K562 (cell line): ENCODE measurements at regions not wholly inside any gene's neighbourhood (a gene's known extent, or its start where the extent isn't known, plus 50 kb on each side); places are given as distances from the start of the nearest gene placed in this dataset.

Source experiments
- ATAC-seq: fragments of 200-7000 bp; cut with Tn5 transposase; 3 replicates; pipeline ENCODE4 v1.9.1; 2020; ENCODE audit warnings: moderate library complexity
- BruUV-seq: library from RNA; stranded (reverse); fragments of 400-500 nt; replicated peaks from 2 replicates; lab custom pipeline; 2021; lab: Mats Ljungman, UMichigan
- CTCF ChIA-PET: fragments of 300-600 bp; formaldehyde crosslinking; extraction: SDS; loops from one replicate; lab custom pipeline; 2021; ENCODE audit warnings: low intra/inter-chr PET ratio; lab: Yijun Ruan, JAX
- POLR2A ChIA-PET: fragments of 300-600, 350-650 bp; sonication (Branson Sonifier 250); formaldehyde crosslinking; extraction: SDS; loops from one replicate; lab custom pipeline; 2021; ENCODE audit warnings: antibody characterized with exemption, inconsistent platforms; lab: Yijun Ruan, JAX
- DNase-seq, 4 experiments: peaks; one replicate each; pipeline versions ENCODE4 v3.0.0 to v3.0.0-alpha.2; 2011 to 2018; ENCODE audit warnings: low spot score in 3 of 4, mixed read lengths in 3 of 4; ENCODE audit errors: extremely low read depth in 1 of 4
- FAIRE-seq: peaks from 2 replicates; lab custom pipeline; 2011; peaks lifted over from hg19 to GRCh38; lab: Jason Lieb, UNC
- H2AFZ ChIP-seq: 2 replicates; pipeline ENCODE4 v1.6.0; 2011; ENCODE audit warnings: low read depth, low read length, control low read depth, inconsistent platforms
- H3K27ac ChIP-seq: fragments of 200-600 bp; 3 replicates; pipeline ENCODE4 v1.8.0; 2011; ENCODE audit warnings: low read depth, mild to moderate bottlenecking, control low read depth, inconsistent platforms, low read length, moderate library complexity, mixed read lengths; ENCODE audit errors: extremely low read depth
- H3K27me3 ChIP-seq, 2 experiments: fragments of 300-600 bp in 1 of 2; 2 replicates in 1 of 2; 3 replicates in 1 of 2; pipeline versions ENCODE4 v1.6.0 to v1.8.0; 2011; ENCODE audit warnings: inconsistent platforms in 2 of 2, low read length in 2 of 2, mild to moderate bottlenecking in 1 of 2, mixed read lengths in 1 of 2, moderate library complexity in 1 of 2; ENCODE audit not compliant: control insufficient read depth in 2 of 2, insufficient read depth in 2 of 2
- H3K36me3 ChIP-seq: fragments of 300-600 bp; 3 replicates; pipeline ENCODE4 v1.8.0; 2011; ENCODE audit warnings: mild to moderate bottlenecking, low read length, inconsistent platforms; ENCODE audit not compliant: control insufficient read depth, insufficient read depth
- H3K4me1 ChIP-seq, 2 experiments: fragments of 200-600 bp in 1 of 2; replicated peaks in 1 of 2; 2 replicates in 1 of 2; 3 replicates in 1 of 2; pipeline versions ENCODE4 v1.5.1 to v1.8.0; 2011; ENCODE audit warnings: inconsistent platforms in 2 of 2, low read length in 2 of 2, mild to moderate bottlenecking in 1 of 2, mixed read lengths in 1 of 2, moderate library complexity in 1 of 2; ENCODE audit not compliant: control insufficient read depth in 2 of 2, insufficient read depth in 2 of 2
- H3K4me2 ChIP-seq: 2 replicates; pipeline ENCODE4 v1.6.1; 2011; ENCODE audit warnings: low read length, control low read depth, inconsistent platforms, mixed read lengths; ENCODE audit not compliant: insufficient read depth
- H3K4me3 ChIP-seq: fragments of 200-600 bp; sonication (generic), shearing (Covaris generic); 2 replicates; pipeline ENCODE4 v1.5.1; 2016; ENCODE audit warnings: control low read depth, inconsistent platforms
- H3K79me2 ChIP-seq: fragments of 200-600 bp; 3 replicates; pipeline ENCODE4 v1.8.0; 2011; ENCODE audit warnings: low read length, inconsistent platforms; ENCODE audit not compliant: control insufficient read depth, insufficient read depth
- H3K9ac ChIP-seq, 2 experiments: 2 replicates each; pipeline versions ENCODE4 v1.6.0 to v1.6.1; 2011; ENCODE audit warnings: low read depth in 2 of 2, low read length in 2 of 2, control low read depth in 1 of 2, inconsistent platforms in 1 of 2, mild to moderate bottlenecking in 1 of 2, mixed read lengths in 1 of 2; ENCODE audit not compliant: insufficient read depth in 1 of 2
- H3K9me1 ChIP-seq: one replicate; pipeline ENCODE4 v1.6.0; 2011; ENCODE audit warnings: inconsistent platforms, mild to moderate bottlenecking, low read length, moderate library complexity; ENCODE audit not compliant: control insufficient read depth, insufficient read depth
- H3K9me3 ChIP-seq: replicated peaks from 2 replicates; pipeline ENCODE4 v1.5.1; 2011; ENCODE audit warnings: low read depth, low read length, inconsistent platforms; ENCODE audit not compliant: control insufficient read depth, insufficient read depth
- H4K20me1 ChIP-seq: replicated peaks from 2 replicates; pipeline ENCODE4 v1.6.1; 2011; ENCODE audit warnings: low read length, inconsistent platforms, mixed read lengths; ENCODE audit not compliant: control insufficient read depth, insufficient read depth
- GABPB1 ChIP-seq: sonication (generic); formaldehyde crosslinking; IDR thresholded peaks from 2 replicates; pipeline ENCODE4 v1.8.0; 2022; ENCODE audit warnings: mild to moderate bottlenecking, missing genetic modification reagents
- HMG20B ChIP-seq: fragments of 250-450 bp; sonication (Bioruptor Pico); IDR thresholded peaks from 2 replicates; pipeline ENCODE4 v1.5.0; 2021; ENCODE audit warnings: mild to moderate bottlenecking
- HOXB6 ChIP-seq: fragments of 250-450 bp; sonication (Bioruptor Pico); IDR thresholded peaks from 2 replicates; pipeline ENCODE4 v1.5.1; 2022; ENCODE audit warnings: mild to moderate bottlenecking, borderline replicate concordance
- KLF6 ChIP-seq: fragments of 250-450 bp; sonication (Bioruptor Pico); IDR thresholded peaks from 2 replicates; pipeline ENCODE4 v1.4.0; 2020; ENCODE audit warnings: mild to moderate bottlenecking, moderate library complexity, borderline replicate concordance
- LARP7 ChIP-seq: fragments of 450-650 bp; IDR thresholded peaks from 2 replicates; pipeline ENCODE4 v1.6.1; 2016
- TCF3 ChIP-seq: sonication (generic); formaldehyde crosslinking; IDR thresholded peaks from 2 replicates; pipeline ENCODE4 v1.4.0; 2020; ENCODE audit warnings: mild to moderate bottlenecking, missing genetic modification reagents
- TGIF2 ChIP-seq: sonication (generic); formaldehyde crosslinking; IDR thresholded peaks from 2 replicates; pipeline ENCODE4 v1.8.1; 2022; ENCODE audit warnings: mild to moderate bottlenecking, missing genetic modification reagents, moderate library complexity
- TOE1 ChIP-seq, 2 experiments: fragments of 450-650 bp in 1 of 2; sonication (generic) in 1 of 2; formaldehyde crosslinking in 1 of 2; IDR thresholded peaks; 2 replicates each; pipeline versions ENCODE4 v1.7.1 to v1.8.0; 2016 to 2022; ENCODE audit warnings: borderline replicate concordance in 2 of 2, mild to moderate bottlenecking in 2 of 2, antibody characterized with exemption in 1 of 2, inconsistent platforms in 1 of 2, low read depth in 1 of 2, missing genetic modification reagents in 1 of 2, moderate library complexity in 1 of 2
- ZFP36 ChIP-seq: fragments of 150-350 bp; IDR thresholded peaks from 2 replicates; pipeline ENCODE4 v1.6.1; 2018; ENCODE audit warnings: low read length, low read depth; ENCODE audit not compliant: partially characterized antibody
- ZNF282 ChIP-seq: sonication (generic); formaldehyde crosslinking; IDR thresholded peaks from 2 replicates; pipeline ENCODE4 v1.8.1; 2023; ENCODE audit warnings: missing genetic modification reagents
- ZNF431 ChIP-seq: sonication (generic); formaldehyde crosslinking; IDR thresholded peaks from 2 replicates; pipeline ENCODE4 v1.8.0; 2022; ENCODE audit warnings: mild to moderate bottlenecking, missing genetic modification reagents
- ZZZ3 ChIP-seq: fragments of 450-650 bp; IDR thresholded peaks from 2 replicates; pipeline ENCODE4 v1.6.1; 2016; ENCODE audit warnings: antibody characterized with exemption, mild to moderate bottlenecking, moderate library complexity
- WGBS: fragments of 100-300 bp; shearing (Covaris generic); methylation state at CpG from one replicate; pipeline ENCODE4 v1.1.6; 2016; ENCODE audit warnings: low coverage, mixed read lengths; ENCODE audit not compliant: insufficient coverage; ENCODE audit errors: missing lambda C conversion rate; 5-methylcytosine and 5-hydroxymethylcytosine counted together
- in situ Hi-C: fragments of 300-500 bp; cut with MboI; formaldehyde crosslinking; loops from 4 replicates; pipeline ENCODE4 v1.15.0; 2018; ENCODE audit warnings: inconsistent platforms, mixed read lengths
- intact Hi-C: fragments of 100-400 bp; cut with micrococcal nuclease; formaldehyde crosslinking; loops from 2 replicates; pipeline ENCODE4 v1.14.2; 2022
- TF ChIP-seq, protein P1 (sequence below): sonication (generic); formaldehyde crosslinking; IDR thresholded peaks from 2 replicates; pipeline ENCODE4 v1.9.0; 2022; ENCODE audit warnings: mild to moderate bottlenecking, missing genetic modification reagents
- TF ChIP-seq, protein P2 (sequence below): fragments of 250-450 bp; sonication (Bioruptor Pico); IDR thresholded peaks from 2 replicates; pipeline ENCODE4 v1.5.0; 2021; ENCODE audit warnings: mild to moderate bottlenecking, moderate library complexity
- TF ChIP-seq, protein P3 (sequence below): sonication (generic); formaldehyde crosslinking; IDR thresholded peaks from 2 replicates; pipeline ENCODE4 v1.8.1; 2022; ENCODE audit warnings: missing genetic modification reagents
- TF ChIP-seq, protein P4 (sequence below): sonication (generic); formaldehyde crosslinking; IDR thresholded peaks from 2 replicates; pipeline ENCODE4 v1.8.1; 2023; ENCODE audit warnings: mild to moderate bottlenecking, missing genetic modification reagents, moderate library complexity

DNA sequence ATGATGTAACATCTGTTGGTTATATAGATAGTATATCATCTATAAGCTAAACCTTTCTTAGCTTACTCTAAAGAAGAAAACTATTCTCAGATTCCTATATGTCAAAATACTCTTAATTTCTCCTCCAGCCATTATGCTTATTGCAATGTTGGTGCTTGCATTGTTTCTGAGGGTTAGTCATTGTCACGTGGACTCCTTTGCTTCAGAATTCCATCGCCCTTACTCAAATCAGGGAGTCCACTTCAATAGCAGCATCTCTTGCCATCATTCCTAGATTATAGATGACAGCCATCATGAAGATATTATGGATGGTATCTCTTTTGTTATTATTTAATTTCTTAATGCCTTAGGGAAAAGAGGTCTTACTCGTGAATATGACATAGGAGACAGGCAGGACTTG, 776.1 kb downstream of the TENT5A start (continued):
- TF ChIP-seq, protein P1, sequence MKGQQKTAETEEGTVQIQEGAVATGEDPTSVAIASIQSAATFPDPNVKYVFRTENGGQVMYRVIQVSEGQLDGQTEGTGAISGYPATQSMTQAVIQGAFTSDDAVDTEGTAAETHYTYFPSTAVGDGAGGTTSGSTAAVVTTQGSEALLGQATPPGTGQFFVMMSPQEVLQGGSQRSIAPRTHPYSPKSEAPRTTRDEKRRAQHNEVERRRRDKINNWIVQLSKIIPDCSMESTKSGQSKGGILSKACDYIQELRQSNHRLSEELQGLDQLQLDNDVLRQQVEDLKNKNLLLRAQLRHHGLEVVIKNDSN: no peak
- TF ChIP-seq GABPB1 (CRISPR knock-in tag) (no peak), ZNF431 (CRISPR knock-in tag) (no peak), ZNF282 (CRISPR knock-in tag) (no peak)
- TF ChIP-seq, protein P2, sequence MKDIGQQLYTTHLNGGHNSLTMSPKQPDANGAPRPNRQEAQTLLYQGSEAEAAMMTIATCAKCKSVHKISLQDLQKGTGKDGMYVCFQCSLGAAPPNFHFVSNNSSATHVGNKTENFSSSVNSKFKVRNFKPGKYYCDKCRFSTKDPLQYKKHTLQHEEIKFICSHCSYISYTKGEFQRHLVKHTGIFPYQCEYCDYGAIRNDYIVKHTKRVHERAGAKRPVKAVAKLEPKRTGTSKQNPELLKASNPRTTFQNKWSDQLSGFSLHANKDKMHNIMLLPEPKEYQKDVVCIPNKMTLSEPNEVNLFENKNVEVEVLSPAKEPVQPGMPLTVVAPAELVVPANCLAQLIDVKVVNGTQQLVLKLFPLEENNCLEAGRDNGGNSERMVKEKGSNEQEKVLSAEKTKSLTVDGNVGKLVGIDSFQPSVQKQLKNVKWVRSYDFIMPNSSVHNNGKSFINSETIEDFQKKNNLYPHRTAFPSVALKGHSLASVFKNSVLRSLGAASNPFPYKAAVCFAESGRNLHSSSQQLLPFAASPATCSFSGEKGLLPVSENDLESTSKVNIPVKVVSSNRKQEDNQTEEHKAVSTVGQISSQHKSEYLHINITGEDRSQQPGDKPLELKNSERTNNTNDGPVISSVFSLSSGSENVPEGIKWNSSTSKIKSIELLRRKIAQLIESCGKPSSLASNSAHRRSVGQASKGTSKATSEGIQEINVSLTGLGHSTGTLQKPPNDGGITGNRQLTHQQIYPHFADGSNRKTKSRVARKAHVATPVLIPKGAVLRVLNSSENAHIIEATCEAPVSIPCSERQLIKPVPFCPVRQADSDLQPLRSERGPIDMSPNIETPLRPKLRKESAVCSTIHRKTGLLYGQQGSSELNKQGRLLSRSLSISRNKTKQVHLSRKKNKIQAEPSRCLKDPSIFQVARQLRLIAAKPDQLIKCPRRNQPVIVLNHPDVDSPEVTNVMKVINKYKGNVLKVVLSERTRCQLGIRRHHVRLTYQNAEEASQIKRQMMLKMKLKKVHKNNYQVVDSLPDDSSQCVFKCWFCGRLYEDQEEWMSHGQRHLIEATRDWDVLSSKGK (CRISPR knock-in tag): no peak

DNA sequence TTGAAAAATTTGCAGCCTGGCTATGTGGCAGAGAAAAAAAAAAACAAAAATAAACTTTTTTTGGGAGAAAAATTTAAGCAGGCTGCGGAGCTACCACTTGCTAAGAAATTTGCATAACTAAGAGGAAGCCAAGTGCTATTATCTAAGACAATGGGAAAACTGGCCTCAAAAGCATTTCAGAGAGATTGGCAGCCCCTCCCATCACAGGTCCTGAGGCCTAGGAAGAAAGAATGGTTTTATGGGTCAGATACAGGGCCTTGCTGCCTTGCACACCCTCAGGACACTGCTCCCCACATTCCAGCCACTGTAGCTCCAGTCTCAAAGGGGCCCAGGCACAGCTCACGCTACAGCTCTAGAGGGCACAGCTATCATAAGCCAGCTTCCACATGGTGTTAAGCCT, 777.9 kb downstream of the TENT5A start:
- POLR2A ChIA-PET: no interaction called here
- Histone ChIP-seq H3K27me3 (no peaks in the 10 kb centered on the region), H3K4me1 (no peaks in the 10 kb centered on the region), H3K4me2 (no peak overlapping the region), H3K79me2 (no peaks in the 10 kb centered on the region), H3K36me3 (no peaks in the 10 kb centered on the region), H4K20me1 (no peaks in the 10 kb centered on the region), H3K9ac (no peak overlapping the region), H3K9me3 (no peaks in the 10 kb centered on the region), H3K27ac (no peak overlapping the region), H2AFZ (no peak overlapping the region), H3K4me3 (no peak overlapping the region), H3K9me1 (no peaks in the 10 kb centered on the region)
- DNase-seq (no peak), ATAC-seq (no peak), FAIRE-seq (no peak)
- CTCF ChIA-PET: no interaction called here
- WGBS: 0% methylated on average over 2 of the region's 2 CpGs
- no TSS peak for BruUV-seq
- in situ Hi-C loops: no loop called here
- intact Hi-C loops: no loop called here
- no peak for TF ChIP-seq TOE1 (IDR thresholded peaks at IDR 0.05; ENCODE audit: borderline replicate concordance)
- TF ChIP-seq TOE1 (CRISPR knock-in tag; IDR thresholded peaks at IDR 0.05; ENCODE audit: borderline replicate concordance, low read depth): no peak
- no peak for TF ChIP-seq LARP7
- no peak for TF ChIP-seq TCF3 (CRISPR knock-in tag)
- TF ChIP-seq ZZZ3: no peak
- TF ChIP-seq, protein P3, sequence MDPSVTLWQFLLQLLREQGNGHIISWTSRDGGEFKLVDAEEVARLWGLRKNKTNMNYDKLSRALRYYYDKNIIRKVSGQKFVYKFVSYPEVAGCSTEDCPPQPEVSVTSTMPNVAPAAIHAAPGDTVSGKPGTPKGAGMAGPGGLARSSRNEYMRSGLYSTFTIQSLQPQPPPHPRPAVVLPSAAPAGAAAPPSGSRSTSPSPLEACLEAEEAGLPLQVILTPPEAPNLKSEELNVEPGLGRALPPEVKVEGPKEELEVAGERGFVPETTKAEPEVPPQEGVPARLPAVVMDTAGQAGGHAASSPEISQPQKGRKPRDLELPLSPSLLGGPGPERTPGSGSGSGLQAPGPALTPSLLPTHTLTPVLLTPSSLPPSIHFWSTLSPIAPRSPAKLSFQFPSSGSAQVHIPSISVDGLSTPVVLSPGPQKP (CRISPR knock-in tag): no peak
- TF ChIP-seq HMG20B (CRISPR knock-in tag): no peak
- no peak for TF ChIP-seq HOXB6 (CRISPR knock-in tag)
- TF ChIP-seq, protein P4, sequence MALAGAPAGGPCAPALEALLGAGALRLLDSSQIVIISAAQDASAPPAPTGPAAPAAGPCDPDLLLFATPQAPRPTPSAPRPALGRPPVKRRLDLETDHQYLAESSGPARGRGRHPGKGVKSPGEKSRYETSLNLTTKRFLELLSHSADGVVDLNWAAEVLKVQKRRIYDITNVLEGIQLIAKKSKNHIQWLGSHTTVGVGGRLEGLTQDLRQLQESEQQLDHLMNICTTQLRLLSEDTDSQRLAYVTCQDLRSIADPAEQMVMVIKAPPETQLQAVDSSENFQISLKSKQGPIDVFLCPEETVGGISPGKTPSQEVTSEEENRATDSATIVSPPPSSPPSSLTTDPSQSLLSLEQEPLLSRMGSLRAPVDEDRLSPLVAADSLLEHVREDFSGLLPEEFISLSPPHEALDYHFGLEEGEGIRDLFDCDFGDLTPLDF (CRISPR knock-in tag): no peak
- no peak for TF ChIP-seq ZFP36
- TF ChIP-seq TGIF2: no peak
- TF ChIP-seq KLF6 (CRISPR knock-in tag): no peak
